ENCODE measurements at regions not wholly inside any gene's neighbourhood (a gene's known extent, or its start where the extent isn't known, plus 50 kb on each side); places are given as distances from the start of the nearest gene placed in this dataset.

DNA sequence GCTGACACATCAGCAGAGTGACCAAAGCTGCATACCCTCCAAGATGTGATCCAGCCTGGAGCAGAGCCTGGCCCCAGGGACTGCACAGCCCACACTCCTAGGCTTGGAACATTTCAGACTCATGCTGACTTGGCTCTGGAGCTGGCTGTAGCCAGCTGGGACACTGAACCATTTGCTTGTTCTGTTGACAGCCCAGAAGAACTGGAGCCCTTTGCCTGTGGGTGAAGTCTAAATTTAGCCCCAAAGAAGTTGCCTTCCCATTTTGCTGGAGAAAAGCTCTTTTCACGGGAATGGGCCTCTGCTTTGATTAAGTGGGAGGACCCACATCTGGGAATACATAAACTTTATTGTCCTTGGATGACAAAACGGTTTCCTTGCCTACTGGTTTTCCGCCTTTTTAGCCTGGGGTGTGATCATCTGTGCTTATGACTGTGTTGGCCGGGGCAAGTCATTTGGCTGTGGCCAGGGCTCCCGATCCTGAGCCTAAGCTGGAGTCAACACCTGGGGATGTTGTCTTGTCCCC lies 186.2 kb upstream of the BMPER start:
- Histone ChIP-seq H3K27ac (peak overlapping the region; percentile 45 to 68), H3K9me3 (no peaks in the 10 kb centered on the region), H3K4me1 (peaks cover 10 to 14% of the 10 kb centered on the region in 2 donors), H3K27me3 (no peaks in the 10 kb centered on the region), H3K36me3 (no peaks in the 10 kb centered on the region), H3K4me3 (no peak overlapping the region)
- intact Hi-C loops (cut with DNase I) = no loop called here
- TF ChIP-seq, protein P1, sequence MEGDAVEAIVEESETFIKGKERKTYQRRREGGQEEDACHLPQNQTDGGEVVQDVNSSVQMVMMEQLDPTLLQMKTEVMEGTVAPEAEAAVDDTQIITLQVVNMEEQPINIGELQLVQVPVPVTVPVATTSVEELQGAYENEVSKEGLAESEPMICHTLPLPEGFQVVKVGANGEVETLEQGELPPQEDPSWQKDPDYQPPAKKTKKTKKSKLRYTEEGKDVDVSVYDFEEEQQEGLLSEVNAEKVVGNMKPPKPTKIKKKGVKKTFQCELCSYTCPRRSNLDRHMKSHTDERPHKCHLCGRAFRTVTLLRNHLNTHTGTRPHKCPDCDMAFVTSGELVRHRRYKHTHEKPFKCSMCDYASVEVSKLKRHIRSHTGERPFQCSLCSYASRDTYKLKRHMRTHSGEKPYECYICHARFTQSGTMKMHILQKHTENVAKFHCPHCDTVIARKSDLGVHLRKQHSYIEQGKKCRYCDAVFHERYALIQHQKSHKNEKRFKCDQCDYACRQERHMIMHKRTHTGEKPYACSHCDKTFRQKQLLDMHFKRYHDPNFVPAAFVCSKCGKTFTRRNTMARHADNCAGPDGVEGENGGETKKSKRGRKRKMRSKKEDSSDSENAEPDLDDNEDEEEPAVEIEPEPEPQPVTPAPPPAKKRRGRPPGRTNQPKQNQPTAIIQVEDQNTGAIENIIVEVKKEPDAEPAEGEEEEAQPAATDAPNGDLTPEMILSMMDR (IDR thresholded peaks at IDR 0.05) = no peak
- DNase-seq (ENCODE audit: low spot score in 2 of 2) = no peak

DNA sequence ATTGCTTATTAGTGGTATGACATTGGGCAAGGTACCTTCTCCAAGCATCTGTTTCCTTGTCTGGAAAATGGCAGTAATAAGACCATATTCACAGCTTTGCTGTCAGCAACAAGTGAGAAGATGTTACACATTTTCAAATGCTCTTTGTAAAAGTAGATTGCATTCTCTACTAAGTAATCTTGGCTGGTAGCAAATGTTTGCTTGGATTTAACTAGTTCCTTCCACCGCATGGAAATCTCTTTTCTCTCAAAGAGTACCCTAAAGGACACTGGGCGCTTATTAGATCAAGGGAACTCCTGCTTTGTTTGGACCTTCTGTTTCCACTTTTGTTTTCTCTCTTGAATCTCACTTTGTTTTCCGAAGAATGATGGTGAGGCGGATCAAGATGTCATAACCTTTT lies 185.2 kb upstream of the BMPER start:
- DNase-seq (ENCODE audit: low spot score in 2 of 2) = no peak
- intact Hi-C loops (cut with DNase I) = no loop called here
- H3K9me3 ChIP-seq = no peaks in the 10 kb centered on the region
- no peaks in the 10 kb centered on the region for H3K36me3 ChIP-seq
- TF ChIP-seq, protein P1 (IDR thresholded peaks at IDR 0.05) = no peak
- peaks cover 10 to 14% of the 10 kb centered on the region in 2 donors for H3K4me1 ChIP-seq
- H3K4me3 ChIP-seq = no peak overlapping the region
- H3K27ac ChIP-seq = no peak overlapping the region
- no peaks in the 10 kb centered on the region for H3K27me3 ChIP-seq

DNA sequence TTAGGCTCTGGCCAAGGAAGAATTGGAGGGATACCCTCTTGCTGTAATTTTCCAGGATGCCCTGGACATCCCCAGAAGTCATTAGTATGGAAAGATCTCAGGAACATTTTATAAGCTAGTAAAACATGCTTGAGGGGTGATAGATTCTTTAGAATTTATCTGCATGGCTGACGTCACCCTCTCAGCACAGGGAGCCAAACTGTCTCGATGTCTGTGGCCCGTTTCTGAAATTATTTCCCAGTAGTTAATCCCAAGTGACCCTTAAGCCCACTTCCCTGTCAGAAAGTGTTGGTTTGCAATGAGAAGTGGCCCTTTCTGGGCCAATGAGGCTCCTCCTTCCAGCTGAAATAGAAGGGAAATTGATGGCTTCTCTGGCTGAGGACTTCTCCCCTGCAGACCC lies 184.5 kb upstream of the BMPER start:
- H3K4me3 ChIP-seq = no peak overlapping the region
- no peaks in the 10 kb centered on the region for H3K9me3 ChIP-seq
- no peaks in the 10 kb centered on the region for H3K36me3 ChIP-seq
- TF ChIP-seq, protein P1 (IDR thresholded peaks at IDR 0.05) = no peak
- no peak for DNase-seq (ENCODE audit: low spot score in 2 of 2)
- peaks cover 10 to 14% of the 10 kb centered on the region in 2 donors for H3K4me1 ChIP-seq
- H3K27ac ChIP-seq = no peak overlapping the region
- intact Hi-C loops (cut with DNase I) = no loop called here
- no peaks in the 10 kb centered on the region for H3K27me3 ChIP-seq

DNA sequence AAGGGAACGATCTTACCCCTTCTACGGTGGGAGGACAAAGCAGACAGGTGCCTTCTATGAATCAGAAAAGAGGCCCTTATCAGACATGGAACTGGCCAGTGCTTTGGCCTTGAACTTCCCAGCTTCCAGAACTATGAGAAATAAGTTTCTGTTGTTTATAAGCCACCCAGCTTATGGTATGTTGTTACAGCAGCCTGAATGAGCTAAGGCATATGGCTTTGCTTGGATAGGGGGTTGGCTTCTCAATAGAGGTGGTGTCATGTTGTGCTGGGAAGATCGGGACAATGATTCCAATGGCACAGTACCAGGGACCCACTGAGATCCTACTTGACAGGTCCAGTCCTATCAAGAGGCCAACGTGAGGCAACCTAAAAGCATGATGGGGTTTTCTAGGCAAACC lies 183.4 kb upstream of the BMPER start:
- H3K27me3 ChIP-seq = no peaks in the 10 kb centered on the region
- H3K4me1 ChIP-seq = peaks cover 10 to 14% of the 10 kb centered on the region in 2 donors
- H3K4me3 ChIP-seq = no peak overlapping the region
- H3K36me3 ChIP-seq = no peaks in the 10 kb centered on the region
- H3K27ac ChIP-seq = no peak overlapping the region
- intact Hi-C loops (cut with DNase I) = no loop called here
- no peaks in the 10 kb centered on the region for H3K9me3 ChIP-seq
- TF ChIP-seq, protein P1 (IDR thresholded peaks at IDR 0.05) = no peak
- no peak for DNase-seq (ENCODE audit: low spot score in 2 of 2)

DNA sequence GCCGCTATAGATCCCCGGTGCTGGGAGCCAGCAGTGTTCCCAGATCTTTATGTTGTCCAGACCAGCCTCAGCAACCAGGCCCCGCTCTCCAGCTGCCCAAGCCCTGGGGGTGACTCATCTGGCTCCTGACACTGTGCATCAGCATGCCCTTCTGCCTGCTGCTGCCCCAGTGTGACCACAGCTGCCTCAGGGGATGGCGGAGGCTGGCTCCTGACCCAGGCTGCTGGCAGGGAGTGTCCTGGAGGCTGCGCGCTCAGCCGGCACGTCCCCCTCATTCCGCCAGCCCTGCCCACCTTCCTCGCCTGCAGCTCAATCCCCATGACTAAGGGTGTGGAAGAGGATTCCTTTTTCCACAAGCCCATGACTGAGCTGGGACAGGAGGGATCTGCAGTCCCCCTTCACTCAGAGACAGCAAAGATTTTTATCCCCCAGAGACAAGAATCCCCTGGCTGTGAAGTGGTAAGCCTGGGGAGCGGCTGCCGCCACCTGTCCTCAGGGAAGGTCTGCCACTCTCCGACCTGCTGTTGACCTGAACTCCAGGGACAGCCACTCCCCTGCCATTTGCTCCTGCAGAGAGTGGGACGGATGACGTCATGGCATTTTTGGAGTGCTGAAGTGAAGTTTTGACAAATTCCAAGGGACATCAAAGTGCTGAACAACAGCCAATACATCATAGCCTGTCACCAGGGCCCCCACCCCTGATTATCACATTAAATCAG lies 182.8 kb upstream of the BMPER start:
- Histone ChIP-seq H3K27me3 (no peaks in the 10 kb centered on the region), H3K4me3 (no peak overlapping the region), H3K27ac (no peak overlapping the region), H3K36me3 (no peaks in the 10 kb centered on the region), H3K9me3 (no peaks in the 10 kb centered on the region), H3K4me1 (peaks cover 10 to 14% of the 10 kb centered on the region in 2 donors)
- intact Hi-C loops (cut with DNase I) = no loop called here
- no peak for DNase-seq (ENCODE audit: low spot score in 2 of 2)
- TF ChIP-seq, protein P1 (IDR thresholded peaks at IDR 0.05) = no peak
